H7 (cell line): ENCODE measurements at regions not wholly inside any gene's neighbourhood (a gene's known extent, or its start where the extent isn't known, plus 50 kb on each side); places are given as distances from the start of the nearest gene placed in this dataset.

Experiments
- DNase-seq: peaks from one replicate; pipeline ENCODE4 v3.0.0; 2012
- H3K27me3 ChIP-seq: 2 replicates; pipeline ENCODE4 v1.6.0; 2011; ENCODE audit warnings: mild to moderate bottlenecking, low read length; ENCODE audit not compliant: control insufficient read depth, insufficient read depth
- H3K36me3 ChIP-seq: replicated peaks from 2 replicates; pipeline ENCODE4 v1.5.1; 2011; ENCODE audit warnings: low read length; ENCODE audit not compliant: control insufficient read depth, insufficient read depth
- H3K4me3 ChIP-seq: 2 replicates; pipeline ENCODE4 v1.5.1; 2011; ENCODE audit warnings: low read depth, mild to moderate bottlenecking, control low read depth, low read length, moderate library complexity; ENCODE audit not compliant: insufficient read depth

GRCh38 chr7:41378156-41378555, 324.7 kb downstream of the INHBA start:
- Histone ChIP-seq H3K4me3 (no peak overlapping the region), H3K27me3 (no peaks in the 10 kb centered on the region), H3K36me3 (no peaks in the 10 kb centered on the region)
- no peak for DNase-seq

GRCh38 chr7:41375582-41375981, 327.3 kb downstream of the INHBA start:
- DNase-seq: no peak
- no peak overlapping the region for H3K4me3 ChIP-seq
- no peaks in the 10 kb centered on the region for H3K27me3 ChIP-seq
- no peaks in the 10 kb centered on the region for H3K36me3 ChIP-seq

GRCh38 chr7:41374150-41374848, 328.6 kb downstream of the INHBA start:
- no peaks in the 10 kb centered on the region for H3K36me3 ChIP-seq
- no peaks in the 10 kb centered on the region for H3K27me3 ChIP-seq
- DNase-seq: no peak
- H3K4me3 ChIP-seq: no peak overlapping the region

- H3K27me3 ChIP-seq: no peaks in the 10 kb centered on the region
- H3K36me3 ChIP-seq: no peaks in the 10 kb centered on the region
- DNase-seq: no peak
- no peak overlapping the region for H3K4me3 ChIP-seq
Observed at GRCh38 chr7:41367967-41368882, 334.7 kb downstream of the INHBA start.

GRCh38 chr7:41351091-41351490, 351.8 kb downstream of the INHBA start:
- H3K4me3 ChIP-seq: no peak overlapping the region
- H3K27me3 ChIP-seq: no peaks in the 10 kb centered on the region
- H3K36me3 ChIP-seq: no peaks in the 10 kb centered on the region
- no peak for DNase-seq

GRCh38 chr7:41346878-41347277, 356.0 kb downstream of the INHBA start:
- no peak for DNase-seq
- Histone ChIP-seq H3K27me3 (no peaks in the 10 kb centered on the region), H3K36me3 (no peaks in the 10 kb centered on the region), H3K4me3 (no peak overlapping the region)

GRCh38 chr7:41339913-41340676, 362.8 kb downstream of the INHBA start:
- Histone ChIP-seq H3K27me3 (no peaks in the 10 kb centered on the region), H3K4me3 (no peak overlapping the region), H3K36me3 (no peaks in the 10 kb centered on the region)
- no peak for DNase-seq

- Histone ChIP-seq H3K36me3 (no peaks in the 10 kb centered on the region), H3K4me3 (no peak overlapping the region), H3K27me3 (no peaks in the 10 kb centered on the region)
- DNase-seq: no peak
Observed at GRCh38 chr7:41336981-41337380, 365.9 kb downstream of the INHBA start.

- no peak for DNase-seq
- no peak overlapping the region for H3K4me3 ChIP-seq
- no peaks in the 10 kb centered on the region for H3K36me3 ChIP-seq
- H3K27me3 ChIP-seq: no peaks in the 10 kb centered on the region
Observed at GRCh38 chr7:41336455-41336952, 366.4 kb downstream of the INHBA start.

GRCh38 chr7:41334071-41334862, 368.6 kb downstream of the INHBA start:
- no peaks in the 10 kb centered on the region for H3K27me3 ChIP-seq
- no peak overlapping the region for H3K4me3 ChIP-seq
- no peak for DNase-seq
- H3K36me3 ChIP-seq: no peaks in the 10 kb centered on the region

- DNase-seq: no peak
Observed at GRCh38 chr7:41333511-41333910, 369.4 kb downstream of the INHBA start.

GRCh38 chr7:41331194-41331593, 371.7 kb downstream of the INHBA start:
- Histone ChIP-seq H3K4me3 (no peak overlapping the region), H3K27me3 (no peaks in the 10 kb centered on the region), H3K36me3 (no peaks in the 10 kb centered on the region)
- no peak for DNase-seq

More at GRCh38 chr7:41333511-41333910, 369.4 kb downstream of the INHBA start:
- no peaks in the 10 kb centered on the region for H3K27me3 ChIP-seq
- no peak overlapping the region for H3K4me3 ChIP-seq
- no peaks in the 10 kb centered on the region for H3K36me3 ChIP-seq

GRCh38 chr7:41328544-41328943, 374.3 kb downstream of the INHBA start:
- Histone ChIP-seq H3K27me3 (no peaks in the 10 kb centered on the region), H3K36me3 (no peaks in the 10 kb centered on the region), H3K4me3 (no peak overlapping the region)
- no peak for DNase-seq

- Histone ChIP-seq H3K36me3 (no peaks in the 10 kb centered on the region), H3K27me3 (no peaks in the 10 kb centered on the region), H3K4me3 (no peak overlapping the region)
- no peak for DNase-seq
Observed at GRCh38 chr7:41328131-41328530, 374.8 kb downstream of the INHBA start.
